HL-60 (cell line): ENCODE measurements at regions not wholly inside any gene's neighbourhood (a gene's known extent, or its start where the extent isn't known, plus 50 kb on each side); places are given as distances from the start of the nearest gene placed in this dataset.
A peak's percentile ranks its signal among the peaks of the same experiment; 100 is the strongest.
"Not testable (repeated sequence)": the region's sequence is repeated elsewhere in the genome, so short reads cannot be mapped to it uniquely, and the experiment has no call there.

Experiments used
- DNase-seq, 2 experiments: peaks; one replicate each; pipeline ENCODE4 v3.0.0-alpha.2; 2010 to 2020; ENCODE audit warnings: low read depth in 1 of 2, low spot score in 1 of 2
- H3K27ac ChIP-seq: fragments of 250-450 bp; sonication (Bioruptor Pico); replicated peaks from 2 replicates; pipeline ENCODE4 v1.5.1; 2020; ENCODE audit warnings: mild to moderate bottlenecking, moderate library complexity
- H3K27me3 ChIP-seq: fragments of 250-450 bp; sonication (Bioruptor Pico); 2 replicates; pipeline ENCODE4 v1.5.1; 2021; ENCODE audit warnings: mild to moderate bottlenecking, moderate library complexity; ENCODE audit not compliant: insufficient read depth, poor library complexity, severe bottlenecking
- H3K4me3 ChIP-seq: replicated peaks from 2 replicates; pipeline ENCODE4 v1.5.1; 2011; ENCODE audit warnings: mild to moderate bottlenecking, control low read depth, low read length; ENCODE audit not compliant: insufficient read depth

DNA sequence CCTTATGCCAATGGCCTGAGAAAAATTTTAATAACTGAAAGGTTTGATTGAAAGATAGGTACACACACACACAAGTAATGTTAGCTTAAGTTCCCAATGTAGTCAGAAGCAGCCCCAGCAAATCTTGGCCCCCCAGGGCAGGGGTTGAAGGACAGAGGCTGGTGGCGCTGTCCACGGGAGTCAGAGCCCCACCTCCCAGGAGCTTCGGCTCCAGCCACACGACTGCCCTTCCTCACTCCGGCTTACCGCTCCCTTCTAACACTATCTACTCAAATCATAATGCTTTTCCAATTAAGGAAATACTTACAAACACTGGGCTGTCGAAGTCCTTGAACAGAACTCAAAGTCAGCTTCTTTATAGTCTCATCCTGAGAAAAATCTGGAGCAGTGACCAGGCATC lies 163.9 kb upstream of the NBPF12 start:
- not testable (repeated sequence) for DNase-seq, H3K27ac ChIP-seq, H3K27me3 ChIP-seq, H3K4me3 ChIP-seq

DNA sequence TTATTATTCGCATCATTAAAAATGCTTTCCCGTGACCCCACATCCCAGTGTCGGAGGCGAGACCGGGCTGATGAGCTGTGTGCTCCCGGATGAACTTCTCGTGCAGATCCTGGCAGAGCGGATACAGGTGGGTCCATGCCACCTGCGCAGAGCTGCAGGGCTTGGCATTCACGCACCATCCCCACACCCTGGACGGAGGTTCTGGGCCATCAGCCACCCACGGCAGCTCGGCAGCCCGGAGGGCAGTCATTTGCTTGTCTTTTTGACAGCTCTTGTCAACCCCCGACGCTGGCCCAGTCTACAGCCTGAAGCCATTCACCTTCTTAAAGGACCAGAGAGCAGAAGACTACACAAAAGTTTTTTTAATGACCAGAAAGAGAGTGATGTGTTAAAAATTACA lies 166.7 kb upstream of the NBPF12 start:
- not testable (repeated sequence) for H3K27ac ChIP-seq, H3K4me3 ChIP-seq, H3K27me3 ChIP-seq, DNase-seq

DNA sequence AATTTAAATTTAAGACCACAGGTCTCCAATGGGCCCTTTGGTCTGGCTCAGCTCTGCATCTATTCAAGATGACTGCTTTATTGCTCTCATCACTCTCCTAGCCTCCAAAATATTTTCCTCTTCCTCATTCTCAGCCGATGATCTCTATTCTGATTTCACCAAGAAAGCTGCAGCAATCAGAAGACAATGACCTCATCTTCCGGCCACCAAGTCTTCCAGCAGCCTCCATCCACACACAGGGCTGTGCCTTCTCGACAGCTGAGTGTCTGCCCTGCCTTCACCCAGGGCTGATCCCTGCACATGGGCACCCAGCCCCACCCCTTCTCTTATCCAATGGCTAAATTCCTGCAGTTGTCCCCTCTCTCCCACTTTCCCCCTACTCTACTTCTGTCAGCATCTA lies 167.1 kb upstream of the NBPF12 start:
- not testable (repeated sequence) for H3K4me3 ChIP-seq, H3K27ac ChIP-seq, DNase-seq, H3K27me3 ChIP-seq

DNA sequence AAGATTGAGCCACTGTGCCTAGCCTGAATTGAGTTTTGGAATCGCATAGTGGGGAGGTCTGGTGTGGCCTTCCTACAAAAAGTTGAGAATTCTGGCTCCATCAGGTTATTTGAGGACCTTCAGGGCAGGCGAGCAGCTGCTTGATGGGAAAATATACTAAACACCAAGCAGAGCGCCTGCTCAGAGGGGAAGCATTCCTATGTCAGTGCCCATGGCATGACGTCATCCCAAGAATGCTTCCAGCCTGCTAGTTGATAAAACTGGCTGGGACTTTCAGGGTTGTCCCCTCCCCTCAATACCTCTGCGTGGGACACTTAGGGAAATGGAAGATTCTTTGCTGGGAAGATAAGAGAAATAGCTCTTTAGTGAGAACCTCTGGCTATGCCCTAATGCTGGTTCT lies 174.9 kb upstream of the NBPF12 start:
- not testable (repeated sequence) for DNase-seq, H3K27ac ChIP-seq, H3K27me3 ChIP-seq, H3K4me3 ChIP-seq

DNA sequence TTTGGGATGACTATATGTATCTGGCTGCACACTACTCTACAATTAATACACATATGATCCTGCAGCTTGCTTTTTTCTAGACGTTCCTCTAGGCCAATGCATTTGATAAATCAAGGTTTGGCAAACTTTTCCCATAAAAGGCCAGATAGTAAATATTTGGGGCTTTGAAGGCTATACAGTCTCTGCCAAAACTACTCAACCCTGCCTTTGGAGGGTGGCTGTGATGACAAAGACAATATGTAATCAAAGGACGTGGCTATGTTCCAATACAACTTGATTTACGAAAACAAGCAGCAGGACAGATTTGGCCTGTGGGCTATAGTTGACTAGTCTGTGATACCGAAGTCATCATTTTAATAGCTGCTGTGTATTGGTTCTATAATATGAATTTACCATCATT lies 181.3 kb upstream of the NBPF12 start:
- not testable (repeated sequence) for DNase-seq, H3K27me3 ChIP-seq, H3K27ac ChIP-seq, H3K4me3 ChIP-seq

DNA sequence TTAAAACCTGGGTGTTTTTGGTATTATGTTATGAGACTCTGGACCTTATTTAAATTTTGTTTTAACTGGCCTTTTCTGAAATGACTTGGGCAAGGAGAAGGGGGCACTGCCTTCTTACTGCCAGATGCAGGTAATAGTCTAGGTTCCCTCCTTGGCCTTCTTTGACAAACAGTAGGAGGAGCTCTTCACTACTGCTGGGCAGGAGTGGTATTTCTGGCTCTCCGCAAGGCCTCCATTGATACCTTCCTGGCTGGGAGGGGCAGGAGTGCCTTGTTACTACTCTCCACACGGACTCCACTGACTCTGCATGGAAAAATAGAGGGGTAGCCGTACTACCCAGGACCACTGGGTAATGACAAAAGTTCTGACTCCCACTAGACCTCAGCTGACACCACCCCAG lies 189.4 kb upstream of the NBPF12 start:
- not testable (repeated sequence) for DNase-seq, H3K27ac ChIP-seq

DNA sequence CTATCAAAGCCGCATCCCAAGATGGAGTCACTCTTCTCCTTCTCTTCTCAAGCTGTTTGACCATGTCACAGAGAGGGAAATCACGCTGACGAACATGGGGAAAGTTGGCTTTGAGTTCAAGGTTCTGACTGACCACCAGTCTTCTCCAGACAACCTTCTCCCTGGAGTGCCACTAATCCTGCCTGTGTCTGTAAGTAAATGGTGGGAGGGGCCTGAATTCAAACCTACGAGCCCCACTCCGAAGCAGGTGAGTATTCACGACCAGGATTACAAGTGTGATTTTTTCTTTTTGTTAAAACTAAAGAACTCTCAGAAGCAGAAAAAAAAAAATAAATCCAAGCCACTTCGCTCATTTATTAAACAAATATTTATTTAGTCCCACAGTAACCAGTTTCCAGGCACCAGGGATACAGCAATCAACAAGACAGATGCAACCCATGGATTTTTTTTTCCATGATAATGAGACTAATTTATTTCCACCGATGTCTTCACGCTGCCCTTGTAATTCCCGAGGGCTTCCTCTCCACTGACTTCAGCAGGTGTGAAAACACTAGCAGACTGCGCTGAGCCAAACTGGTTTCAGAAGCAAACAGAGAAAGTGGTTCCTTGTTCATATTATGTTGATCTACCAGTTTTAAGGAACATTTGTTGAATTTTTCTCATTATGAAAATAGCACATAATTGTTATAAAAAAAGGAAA lies 206.0 kb upstream of the NBPF12 start:
- H3K27me3 ChIP-seq, H3K27ac ChIP-seq, H3K4me3 ChIP-seq, DNase-seq: not testable (repeated sequence)

More for the DNA sequence above, 189.4 kb upstream of the NBPF12 start:
- not testable (repeated sequence) for H3K27me3 ChIP-seq, H3K4me3 ChIP-seq

DNA sequence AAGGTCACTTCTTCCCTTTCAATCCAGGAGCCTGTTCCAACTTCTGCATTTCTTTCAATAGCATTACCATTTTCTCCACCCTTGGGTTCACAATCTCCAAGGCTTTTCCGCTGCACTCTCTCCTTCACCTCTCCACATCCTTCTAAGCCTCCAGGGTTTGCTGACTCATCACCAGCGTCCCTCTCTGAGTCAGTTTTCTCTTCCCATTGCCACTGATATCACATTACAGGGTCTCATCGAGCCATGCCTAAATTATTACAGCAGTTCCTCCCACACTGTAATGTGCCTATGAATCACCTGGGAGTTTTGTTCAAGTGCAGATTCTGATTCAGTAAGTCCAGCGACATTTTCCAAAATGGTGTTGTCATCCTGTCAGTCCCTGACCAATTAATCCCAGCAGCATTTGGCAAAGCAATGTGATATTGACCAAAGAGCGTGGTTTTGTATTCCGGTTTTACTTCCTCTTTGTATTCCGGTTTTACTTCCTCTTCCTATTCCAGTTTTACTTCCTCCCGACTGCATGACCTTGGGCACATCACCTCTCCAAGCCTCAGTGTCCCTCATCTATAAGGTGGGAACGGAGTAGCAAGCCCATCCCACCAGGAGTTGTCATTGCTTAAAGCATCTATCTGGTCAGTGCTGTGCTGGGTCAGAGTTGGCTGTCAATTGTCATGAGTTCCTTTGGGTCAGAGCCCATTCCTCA lies 208.3 kb upstream of the NBPF12 start:
- not testable (repeated sequence) for DNase-seq, H3K27ac ChIP-seq, H3K27me3 ChIP-seq, H3K4me3 ChIP-seq

DNA sequence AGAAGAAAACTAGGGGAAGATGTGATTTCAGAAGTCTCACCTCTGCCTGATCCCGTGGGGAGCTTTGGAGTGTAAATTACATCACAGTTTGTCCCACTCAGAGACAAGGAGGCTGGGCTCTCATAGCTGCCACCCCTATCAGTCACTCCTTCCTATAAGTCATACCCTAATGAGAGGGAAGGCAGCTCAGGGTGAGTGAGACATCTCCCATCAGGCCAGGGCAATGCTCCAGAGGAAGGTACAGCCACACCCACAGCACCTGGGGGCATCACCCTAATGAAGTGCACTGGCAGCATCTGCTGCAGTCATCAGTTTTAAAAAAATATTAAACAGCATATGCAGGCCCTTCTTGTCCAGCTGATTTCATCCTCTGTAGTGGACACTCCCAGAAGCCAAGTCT lies 223.1 kb upstream of the NBPF12 start:
- not testable (repeated sequence) for DNase-seq, H3K27me3 ChIP-seq, H3K4me3 ChIP-seq, H3K27ac ChIP-seq

DNA sequence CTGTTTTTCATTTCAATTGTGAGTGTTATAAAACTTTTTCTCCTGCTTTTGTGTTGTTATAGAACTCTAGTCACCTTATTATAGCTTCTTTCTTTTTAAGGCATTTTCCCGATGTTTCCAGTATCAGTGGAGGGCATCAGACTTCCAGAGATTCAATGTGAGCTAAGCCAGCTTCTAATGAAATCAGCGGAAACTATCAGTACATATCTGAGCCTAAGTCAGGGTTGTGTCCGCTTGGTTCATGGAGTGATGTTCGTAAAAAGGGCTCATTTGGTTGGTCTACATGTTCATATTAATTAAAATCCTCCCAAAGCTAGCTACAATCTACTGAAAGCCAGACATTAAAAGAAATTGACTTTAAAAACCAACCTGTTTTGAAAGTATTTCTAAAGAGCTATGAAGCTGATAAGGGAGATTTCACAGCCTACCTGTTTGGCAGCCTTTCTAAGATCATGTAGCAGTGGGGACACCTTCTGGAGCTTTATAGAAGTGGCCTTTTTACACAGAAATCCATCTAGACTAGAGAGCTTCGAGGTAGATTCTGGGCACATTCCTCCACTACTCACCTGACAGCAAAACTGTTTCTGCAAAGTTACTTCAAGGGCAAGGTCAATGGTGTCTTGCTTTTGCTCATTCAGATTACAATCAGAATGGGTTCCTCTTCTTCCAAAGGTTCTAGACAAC lies 227.1 kb upstream of the NBPF12 start:
- H3K4me3 ChIP-seq, H3K27ac ChIP-seq, H3K27me3 ChIP-seq: not testable (repeated sequence)
- DNase-seq: peak in 1 of 2 experiments; percentile 30

DNA sequence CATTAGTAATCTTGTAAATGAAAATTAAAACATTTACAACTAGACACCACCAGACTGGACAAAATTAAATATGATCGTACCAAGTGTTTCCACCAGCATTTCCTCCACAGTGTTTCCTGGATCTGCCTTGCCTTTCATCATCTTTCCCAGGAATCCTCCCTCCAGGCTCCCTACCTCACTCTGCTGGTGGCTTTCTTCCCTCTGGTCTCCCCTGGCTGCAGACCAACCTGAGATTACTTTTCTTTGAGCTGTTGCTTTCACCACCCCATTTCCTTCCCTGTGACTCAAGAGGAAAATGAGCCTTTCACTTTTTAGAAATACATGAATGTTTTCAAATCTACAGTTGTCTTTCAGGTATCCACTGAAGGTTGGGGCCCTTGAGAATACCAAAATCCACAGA lies 228.8 kb upstream of the NBPF12 start:
- not testable (repeated sequence) for H3K4me3 ChIP-seq, H3K27me3 ChIP-seq, DNase-seq, H3K27ac ChIP-seq

DNA sequence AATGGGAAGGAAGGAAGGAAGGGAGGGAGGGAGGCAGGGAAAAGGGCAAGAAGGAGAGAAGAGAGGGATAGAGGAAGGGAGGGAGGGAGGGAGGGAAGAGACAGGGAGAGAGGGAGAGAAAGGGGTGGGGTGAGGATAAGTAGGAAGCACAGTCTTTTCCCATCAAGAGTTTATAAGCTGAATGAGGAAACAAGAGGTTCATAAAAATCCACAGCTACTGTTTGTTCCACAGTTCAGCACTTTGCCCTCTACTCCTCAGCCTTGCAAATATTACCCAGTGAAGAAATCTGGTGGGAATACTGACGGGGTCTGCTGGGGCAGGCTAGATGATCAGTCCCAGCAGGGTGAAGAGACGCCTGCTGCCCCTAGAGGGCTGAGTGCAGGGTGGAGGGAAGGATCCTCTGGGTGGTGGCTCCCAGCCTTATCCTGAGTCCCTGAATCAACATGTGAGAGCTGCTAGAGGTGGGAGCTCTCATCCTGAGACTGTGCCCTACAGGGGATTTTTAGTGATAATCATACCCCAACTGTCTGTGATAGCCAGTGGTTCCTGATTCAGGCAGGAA lies 233.9 kb upstream of the NBPF12 start:
- not testable (repeated sequence) for H3K27ac ChIP-seq, DNase-seq, H3K4me3 ChIP-seq, H3K27me3 ChIP-seq

DNA sequence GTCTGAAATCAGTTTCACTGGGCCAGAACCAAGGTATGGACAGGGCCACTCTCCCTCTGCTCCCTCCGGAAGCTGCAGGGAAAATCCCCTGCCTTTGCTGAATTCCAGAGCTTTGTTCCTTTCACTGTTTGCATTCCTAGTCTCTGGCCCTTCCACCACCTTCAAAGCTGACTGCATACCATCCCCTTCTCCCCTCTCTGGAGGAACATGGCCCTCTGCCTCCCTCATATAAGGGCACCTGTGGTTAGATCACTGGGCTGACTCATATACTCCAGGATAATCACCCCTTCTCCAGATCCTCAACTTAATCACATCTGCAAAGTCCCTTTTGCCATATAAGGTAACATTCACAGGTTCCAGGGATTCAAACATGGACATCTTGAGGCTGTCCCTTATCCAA lies 236.8 kb upstream of the NBPF12 start:
- not testable (repeated sequence) for DNase-seq

DNA sequence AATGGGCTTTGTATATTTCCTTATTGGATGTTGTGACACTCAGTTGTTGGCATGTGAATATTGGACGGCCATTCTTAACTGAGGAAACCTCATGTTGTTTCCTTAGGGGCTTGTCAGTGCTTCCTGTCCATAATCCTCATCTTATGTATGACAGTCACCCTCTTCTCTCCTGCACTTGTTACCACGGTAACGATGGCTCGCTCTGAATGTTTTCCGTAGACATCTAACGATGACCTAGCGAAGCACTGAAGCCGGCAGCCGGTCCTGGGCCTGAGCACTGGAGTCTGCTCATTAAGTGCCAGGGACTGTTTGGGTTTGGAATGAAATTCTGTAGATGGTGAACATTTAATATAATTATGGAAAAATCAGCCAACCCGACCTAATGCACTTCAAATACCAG lies 242.7 kb upstream of the NBPF12 start:
- H3K27ac ChIP-seq, H3K27me3 ChIP-seq, DNase-seq, H3K4me3 ChIP-seq: not testable (repeated sequence)

More for the DNA sequence above, 236.8 kb upstream of the NBPF12 start:
- H3K4me3 ChIP-seq, H3K27me3 ChIP-seq, H3K27ac ChIP-seq: not testable (repeated sequence)

DNA sequence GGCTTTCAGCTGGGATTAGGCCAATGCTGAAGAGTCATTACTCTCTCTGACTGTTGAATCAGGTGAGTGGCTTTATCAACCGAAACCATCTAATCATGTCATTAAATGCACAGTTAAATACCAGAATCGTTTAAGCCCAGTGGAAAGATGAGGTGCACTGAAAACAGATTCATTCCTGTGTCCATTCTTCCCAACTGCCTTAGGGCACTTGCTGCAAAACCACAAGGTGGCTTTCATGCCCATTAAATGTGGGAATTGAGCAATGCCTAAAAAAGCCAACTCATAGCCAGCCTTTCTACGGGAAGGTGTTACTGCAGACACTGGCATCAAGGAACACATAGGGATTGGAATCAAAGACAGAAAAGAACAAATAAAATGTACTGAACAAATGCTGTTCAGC lies 246.3 kb upstream of the NBPF12 start:
- not testable (repeated sequence) for H3K27ac ChIP-seq, DNase-seq, H3K4me3 ChIP-seq, H3K27me3 ChIP-seq
